Spleen (tissue), 11 donors: ENCODE measurements at regions not wholly inside any gene's neighbourhood (a gene's known extent, or its start where the extent isn't known, plus 50 kb on each side); places are given as distances from the start of the nearest gene placed in this dataset.

Experiments used
- DNase-seq: peaks from one replicate; pipeline ENCODE4 v3.0.0-alpha.2; 2020
- H3K27ac ChIP-seq, 8 donors: fragments of 200-600 bp; sonication (generic) in 7 of 8; 1 replicate in 4 of 8; 2 replicates in 4 of 8; pipeline versions ENCODE4 v1.5.0 to v1.8.0; 2016 to 2021; ENCODE audit warnings: inconsistent platforms in 4 of 8, mild to moderate bottlenecking in 4 of 8, moderate library complexity in 1 of 8
- H3K27me3 ChIP-seq, 7 donors: fragments of 200-600 bp; sonication (generic) in 6 of 7; replicated peaks in 1 of 7; 1 replicate in 4 of 7; 2 replicates in 3 of 7; pipeline versions ENCODE4 v1.5.0 to v1.8.0; 2016 to 2021; ENCODE audit warnings: inconsistent platforms in 3 of 7, mild to moderate bottlenecking in 1 of 7
- H3K36me3 ChIP-seq, 6 donors: fragments of 200-600 bp; sonication (generic) in 5 of 6; 1 replicate in 4 of 6; 2 replicates in 2 of 6; pipeline versions ENCODE4 v1.5.0 to v1.8.0; 2016 to 2021; ENCODE audit warnings: inconsistent platforms in 2 of 6
- H3K4me1 ChIP-seq, 6 donors: fragments of 200-600 bp; sonication (generic) in 5 of 6; 1 replicate in 3 of 6; 2 replicates in 3 of 6; pipeline versions ENCODE4 v1.5.0 to v1.8.0; 2016 to 2021; ENCODE audit warnings: inconsistent platforms in 3 of 6
- H3K4me3 ChIP-seq, 8 donors: fragments of 200-600 bp; sonication (generic) in 7 of 8; 1 replicate in 4 of 8; 2 replicates in 4 of 8; pipeline versions ENCODE4 v1.5.0 to v1.8.0; 2016 to 2021; ENCODE audit warnings: inconsistent platforms in 4 of 8, mild to moderate bottlenecking in 4 of 8, moderate library complexity in 2 of 8
- H3K9me3 ChIP-seq, 8 donors: fragments of 200-600 bp; sonication (generic) in 7 of 8; 1 replicate in 4 of 8; 2 replicates in 4 of 8; pipeline versions ENCODE4 v1.5.0 to v1.8.0; 2016 to 2021; ENCODE audit warnings: inconsistent platforms in 4 of 8
- POLR2A ChIP-seq, 3 donors: fragments of 450-650 bp; IDR thresholded peaks; one replicate each; pipeline ENCODE4 v1.5.1; 2017; ENCODE audit warnings: antibody characterized with exemption in 3 of 3, mild to moderate bottlenecking in 1 of 3
- POLR2AphosphoS5 ChIP-seq, 3 donors: sonication (generic); formaldehyde crosslinking; IDR thresholded peaks; one replicate each; pipeline ENCODE4 v1.5.1; 2017; ENCODE audit warnings: antibody characterized with exemption in 3 of 3
- WGBS, 5 donors: extraction: QIAGEN DNeasy Blood & Tissue Kit in 3 of 5; methylation state at CpG; one replicate each; pipeline versions ENCODE4 v1.1.5 to v1.1.7; 2013 to 2018; 5-methylcytosine and 5-hydroxymethylcytosine counted together
- intact Hi-C: fragments of 100-400 bp; cut with DNase I; formaldehyde crosslinking; loops from one replicate; pipeline ENCODE4 v1.15.0; 2023; ENCODE audit warnings: low total_unique reads
- TF ChIP-seq, protein P1 (sequence below), 11 experiments: fragments of 200-600 bp in 7 of 11; fragments of 450-650 bp in 4 of 11; sonication (generic) in 4 of 11; IDR thresholded peaks in 8 of 11; conservative IDR thresholded peaks in 3 of 11; 1 replicate in 7 of 11; 2 replicates in 4 of 11; pipeline versions ENCODE4 v1.4.0 to v1.8.0; 2016 to 2021; ENCODE audit warnings: antibody characterized with exemption in 11 of 11, inconsistent platforms in 4 of 11, mild to moderate bottlenecking in 1 of 11
- donor health status: healthy with polysubstance abuse.
- donor health status: DM: no; HTN: no; CAD: no; lungs with moderate emphysema.
- donor health status: DM: no; HTN: no; CAD: no.
- donor health status: Bipolar disorder and iron deficiency.
- donor health status: healthy.
- donor health status: DM: no; HTN: no; CAD: no.
- donor health status: DM: yes; HTN: yes; CAD: no.

- no peaks in the 10 kb centered on the region for H3K27me3 ChIP-seq
- TF ChIP-seq POLR2AphosphoS5 (IDR thresholded peaks at IDR 0.05) = no peak
- no peak for TF ChIP-seq POLR2A (IDR thresholded peaks at IDR 0.05)
- TF ChIP-seq, protein P1, sequence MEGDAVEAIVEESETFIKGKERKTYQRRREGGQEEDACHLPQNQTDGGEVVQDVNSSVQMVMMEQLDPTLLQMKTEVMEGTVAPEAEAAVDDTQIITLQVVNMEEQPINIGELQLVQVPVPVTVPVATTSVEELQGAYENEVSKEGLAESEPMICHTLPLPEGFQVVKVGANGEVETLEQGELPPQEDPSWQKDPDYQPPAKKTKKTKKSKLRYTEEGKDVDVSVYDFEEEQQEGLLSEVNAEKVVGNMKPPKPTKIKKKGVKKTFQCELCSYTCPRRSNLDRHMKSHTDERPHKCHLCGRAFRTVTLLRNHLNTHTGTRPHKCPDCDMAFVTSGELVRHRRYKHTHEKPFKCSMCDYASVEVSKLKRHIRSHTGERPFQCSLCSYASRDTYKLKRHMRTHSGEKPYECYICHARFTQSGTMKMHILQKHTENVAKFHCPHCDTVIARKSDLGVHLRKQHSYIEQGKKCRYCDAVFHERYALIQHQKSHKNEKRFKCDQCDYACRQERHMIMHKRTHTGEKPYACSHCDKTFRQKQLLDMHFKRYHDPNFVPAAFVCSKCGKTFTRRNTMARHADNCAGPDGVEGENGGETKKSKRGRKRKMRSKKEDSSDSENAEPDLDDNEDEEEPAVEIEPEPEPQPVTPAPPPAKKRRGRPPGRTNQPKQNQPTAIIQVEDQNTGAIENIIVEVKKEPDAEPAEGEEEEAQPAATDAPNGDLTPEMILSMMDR (IDR thresholded peaks at IDR 0.05 in 8 of 11, conservative IDR thresholded peaks at IDR 0.05 in 3 of 11) = no peak
- intact Hi-C loops = loop anchor here (2.0 kb wide), 1 partner anchor 393 kb away; no protein-coding TSS in a partner anchor
- no peaks in the 10 kb centered on the region for H3K9me3 ChIP-seq
- H3K4me3 ChIP-seq = no peak overlapping the region
- DNase-seq = no peak
- no peak overlapping the region for H3K27ac ChIP-seq
- peaks cover 0 to 7% (median 0%) of the 10 kb centered on the region in 6 donors for H3K4me1 ChIP-seq
- WGBS, 5 donors = 65 to 82% (median 72%) methylated on average over 5 of the region's 5 CpGs
- H3K36me3 ChIP-seq = no peaks in the 10 kb centered on the region
Observed at GRCh38 chr12:30845676-30846075, 80.9 kb upstream of the TSPAN11 start.

DNA sequence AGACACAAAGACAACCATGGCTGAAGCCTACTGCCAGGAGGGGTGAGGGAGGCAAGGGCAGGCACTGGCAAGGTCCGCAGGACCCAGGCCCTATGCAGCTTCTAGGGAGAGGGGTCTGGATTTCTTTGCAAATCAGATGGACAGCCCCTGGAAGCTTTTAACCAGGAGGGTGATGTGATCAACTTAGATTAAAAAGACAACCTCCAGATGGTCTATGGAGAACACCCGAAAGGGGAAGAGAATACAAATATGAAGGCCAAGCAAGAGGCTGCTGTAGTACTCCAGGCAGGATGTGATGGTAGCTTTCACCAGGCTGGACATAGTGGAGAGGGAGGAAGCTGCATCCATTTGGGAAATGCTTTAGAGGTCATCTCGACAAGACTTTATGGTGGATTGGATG lies 83.3 kb upstream of the TSPAN11 start:
- Histone ChIP-seq H3K4me1 (peaks cover 0 to 7% (median 0%) of the 10 kb centered on the region in 6 donors), H3K9me3 (no peaks in the 10 kb centered on the region), H3K27ac (no peak overlapping the region), H3K36me3 (no peaks in the 10 kb centered on the region), H3K27me3 (no peaks in the 10 kb centered on the region), H3K4me3 (no peak overlapping the region)
- no peak for TF ChIP-seq POLR2A (IDR thresholded peaks at IDR 0.05)
- TF ChIP-seq, protein P1 (IDR thresholded peaks at IDR 0.05 in 8 of 11, conservative IDR thresholded peaks at IDR 0.05 in 3 of 11) = no peak
- TF ChIP-seq POLR2AphosphoS5 (IDR thresholded peaks at IDR 0.05) = no peak
- DNase-seq = no peak
- intact Hi-C loops = no loop called here
- 69 to 84% (median 79%) methylated on average over 3 of the region's 3 CpGs for WGBS, 5 donors

DNA sequence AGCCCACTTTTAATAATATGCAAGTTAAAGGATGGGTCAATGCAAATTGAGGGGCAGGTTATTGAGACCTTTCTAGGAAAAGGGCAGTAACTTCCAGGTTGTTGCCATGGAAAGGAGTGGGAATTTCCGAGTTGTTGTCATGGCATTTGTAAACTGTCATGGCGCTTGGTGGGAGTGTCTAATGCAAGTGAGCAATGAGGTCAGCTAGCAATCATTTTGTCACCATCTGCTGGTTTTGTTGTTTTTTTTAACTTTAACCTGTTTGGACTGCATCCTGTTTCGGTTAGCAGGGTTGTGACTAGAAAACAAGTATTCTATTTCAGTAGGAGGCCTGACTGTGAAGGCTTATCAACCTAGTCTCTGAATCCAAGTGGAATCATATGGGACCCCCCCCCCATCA lies 85.8 kb upstream of the TSPAN11 start:
- DNase-seq = no peak
- no peaks in the 10 kb centered on the region for H3K9me3 ChIP-seq
- 76 to 92% (median 90%) methylated on average over 3 of the region's 3 CpGs for WGBS, 5 donors
- no peak overlapping the region for H3K27ac ChIP-seq
- intact Hi-C loops = no loop called here
- H3K4me3 ChIP-seq = no peak overlapping the region
- H3K27me3 ChIP-seq = peaks cover 0 to 15% (median 0%) of the 10 kb centered on the region in 7 donors
- H3K36me3 ChIP-seq = no peaks in the 10 kb centered on the region
- no peak for TF ChIP-seq POLR2A (IDR thresholded peaks at IDR 0.05)
- TF ChIP-seq, protein P1 (IDR thresholded peaks at IDR 0.05 in 8 of 11, conservative IDR thresholded peaks at IDR 0.05 in 3 of 11) = no peak
- no peak for TF ChIP-seq POLR2AphosphoS5 (IDR thresholded peaks at IDR 0.05)
- peaks cover 0 to 5% (median 0%) of the 10 kb centered on the region in 6 donors for H3K4me1 ChIP-seq

DNA sequence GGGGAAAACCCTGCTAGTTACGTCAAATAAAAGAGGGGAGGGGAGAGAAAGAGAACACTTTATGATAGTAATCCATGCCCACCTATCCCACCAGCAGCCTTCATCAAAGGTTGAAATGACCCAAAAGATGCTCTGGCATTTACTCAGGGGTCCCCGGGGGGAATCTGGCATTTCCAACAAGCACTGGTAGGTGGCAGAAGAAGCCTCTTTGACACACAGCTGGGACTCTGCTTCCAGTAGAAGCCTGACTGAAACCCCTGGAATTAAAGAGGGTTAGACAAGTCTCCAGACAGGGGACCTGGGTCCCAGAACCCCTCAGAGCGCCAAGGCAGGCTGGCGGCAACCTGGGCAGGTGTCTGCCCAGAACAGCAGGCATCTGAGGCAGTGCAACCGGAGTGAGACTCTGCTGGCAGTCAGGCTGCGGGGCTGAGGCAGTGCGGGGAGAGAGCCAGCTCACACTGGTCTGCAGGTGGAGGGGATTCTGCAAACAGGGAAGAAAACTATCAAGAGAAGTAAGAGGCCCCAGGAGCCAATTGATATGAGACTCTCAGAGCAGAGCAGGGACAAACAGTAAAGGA lies 85.0 kb upstream of the CAPRIN2 start:
- Histone ChIP-seq H3K36me3 (no peaks in the 10 kb centered on the region), H3K4me1 (peaks cover 0 to 5% (median 0%) of the 10 kb centered on the region in 6 donors), H3K9me3 (no peaks in the 10 kb centered on the region), H3K27me3 (peaks cover 0 to 24% (median 5%) of the 10 kb centered on the region in 7 donors), H3K4me3 (no peak overlapping the region), H3K27ac (no peak overlapping the region)
- 71 to 87% (median 82%) methylated on average over 7 of the region's 7 CpGs for WGBS, 5 donors
- TF ChIP-seq, protein P1 (IDR thresholded peaks at IDR 0.05 in 8 of 11, conservative IDR thresholded peaks at IDR 0.05 in 3 of 11) = no peak
- TF ChIP-seq POLR2A (IDR thresholded peaks at IDR 0.05) = no peak
- TF ChIP-seq POLR2AphosphoS5 (IDR thresholded peaks at IDR 0.05) = no peak
- intact Hi-C loops = no loop called here
- no peak for DNase-seq
